ENCODE measurements at regions not wholly inside any gene's neighbourhood (a gene's known extent, or its start where the extent isn't known, plus 50 kb on each side); places are given as distances from the start of the nearest gene placed in this dataset.

DNA sequence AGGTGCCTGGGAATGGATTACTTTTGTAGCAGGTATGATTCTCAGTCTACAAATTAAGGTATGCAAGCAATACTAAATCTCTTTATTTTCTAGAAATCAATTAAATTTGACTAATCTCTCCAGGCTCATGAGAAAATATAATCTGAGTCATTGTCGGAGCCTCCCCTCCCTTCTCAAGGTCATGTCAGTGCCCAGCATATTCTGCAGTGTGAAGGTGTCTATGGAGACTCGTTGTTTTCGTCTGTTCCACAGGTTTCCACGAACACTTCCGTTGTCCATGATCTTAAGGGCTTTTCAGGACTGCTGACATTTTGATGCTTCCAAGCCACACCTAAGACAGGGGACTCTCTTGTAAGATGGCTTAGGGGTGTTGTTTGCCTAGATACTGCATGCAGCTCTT, 56.6 kb upstream of the SCOC start:
- no peak for DNase-seq

DNA sequence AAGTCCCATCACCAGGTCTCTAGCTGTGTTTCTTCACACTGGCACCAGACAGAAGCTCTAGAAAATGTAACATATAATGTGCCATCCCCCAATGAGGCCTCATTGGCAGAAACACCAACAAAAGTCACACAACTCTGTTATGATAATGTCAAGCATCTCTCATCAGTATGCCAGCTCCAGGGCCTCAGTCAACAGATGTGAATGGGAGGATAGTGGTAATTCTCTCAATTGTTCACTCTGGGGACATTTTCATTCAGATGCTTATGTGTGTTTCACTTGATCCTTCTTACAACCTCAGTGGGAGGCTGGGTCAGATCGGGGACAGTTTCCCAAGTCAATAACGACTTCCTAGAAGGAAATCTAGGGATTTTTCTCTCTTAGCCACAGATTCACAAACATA, 57.5 kb upstream of the SCOC start:
- DNase-seq, result no peak

- DNase-seq, result no peak
These were observed 58.0 kb upstream of the SCOC start for GRCh38 chr4:140315438-140315837.

GRCh38 chr4:140315019-140315418, 58.4 kb upstream of the SCOC start:
- DNase-seq, result no peak

DNA sequence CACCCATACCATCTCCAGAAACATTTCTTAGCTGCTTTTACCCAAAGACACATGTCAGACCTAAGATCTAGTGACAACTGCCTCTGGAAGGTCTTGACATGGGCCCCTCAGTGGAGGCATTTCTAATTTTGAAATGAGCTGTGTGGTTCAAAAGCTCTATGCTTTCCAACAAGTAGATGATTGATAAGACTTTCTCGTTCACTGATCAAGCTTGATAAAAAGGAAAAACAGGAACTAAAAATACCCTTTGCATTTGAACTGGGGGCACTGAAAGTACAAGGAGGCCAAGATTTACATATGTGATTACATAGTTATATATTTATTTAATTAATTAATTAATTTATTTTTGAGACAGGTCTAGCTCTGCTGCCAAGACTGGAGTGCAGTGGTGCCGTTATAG, 61.3 kb upstream of the SCOC start:
- DNase-seq, result no peak

GRCh38 chr4:140311257-140311835, 62.1 kb upstream of the SCOC start:
- DNase-seq, result no peak

DNA sequence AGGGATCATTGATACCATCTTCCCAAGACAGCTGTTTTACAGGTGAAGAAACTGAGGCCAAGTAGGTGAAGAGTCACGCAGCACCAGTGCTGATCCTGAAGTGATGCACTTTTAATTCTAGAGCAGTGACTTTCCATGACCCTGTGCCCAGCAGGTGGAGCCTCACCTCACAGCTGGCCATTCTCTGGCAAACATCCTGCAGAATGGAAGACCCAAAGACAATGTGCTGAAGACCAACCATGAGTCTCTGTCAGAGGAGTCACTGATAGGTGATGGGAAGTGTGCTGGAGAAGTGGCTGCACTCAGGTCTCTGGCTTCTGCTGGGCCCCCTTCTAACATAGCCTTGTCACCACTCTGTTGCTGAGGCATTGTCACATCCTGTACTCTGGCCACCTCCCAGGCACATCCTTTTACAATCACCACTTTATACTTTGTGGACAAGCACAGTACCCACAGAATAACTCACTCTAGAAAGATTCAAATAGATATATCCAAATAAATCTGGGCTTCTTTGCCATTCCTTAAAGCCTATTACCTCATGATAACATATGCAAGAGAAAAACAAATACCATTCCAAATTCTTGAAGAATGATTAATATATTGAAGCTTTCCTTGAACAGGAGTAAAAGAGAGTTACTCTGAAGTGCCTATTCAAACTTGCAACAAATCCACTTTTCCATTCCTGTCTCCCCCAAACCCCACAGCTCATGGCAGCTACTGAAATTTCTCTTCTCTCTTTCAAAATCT, 64.1 kb upstream of the SCOC start:
- no peak for DNase-seq

- DNase-seq, result no peak
These were observed 64.9 kb upstream of the SCOC start for GRCh38 chr4:140308366-140309123.

GRCh38 chr4:140305053-140305452, 68.4 kb upstream of the SCOC start:
- DNase-seq, result no peak

DNA sequence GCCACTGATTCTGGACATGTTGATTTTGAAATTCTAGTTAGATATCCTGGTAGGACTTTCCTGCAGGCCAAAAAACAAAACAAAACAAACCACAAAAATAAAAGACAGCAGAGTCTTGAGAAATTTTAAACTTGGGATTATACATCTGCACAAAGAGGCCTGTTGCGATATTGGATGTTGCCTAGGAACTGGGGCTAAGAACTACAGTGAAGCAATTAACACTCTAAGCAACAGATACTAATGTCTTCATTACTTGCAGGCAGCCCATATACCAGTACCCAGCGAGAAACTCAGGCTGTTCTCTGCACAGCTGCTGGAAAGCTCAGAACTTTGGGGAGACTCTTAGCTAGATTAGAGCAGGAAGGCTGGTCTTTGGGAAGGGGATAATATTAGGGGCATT, 69.1 kb upstream of the SCOC start:
- DNase-seq, result no peak

GRCh38 chr4:140302151-140302859, 71.1 kb upstream of the SCOC start:
- DNase-seq, result no peak

GRCh38 chr4:140300271-140300970, 73.0 kb upstream of the SCOC start:
- no peak for DNase-seq

DNA sequence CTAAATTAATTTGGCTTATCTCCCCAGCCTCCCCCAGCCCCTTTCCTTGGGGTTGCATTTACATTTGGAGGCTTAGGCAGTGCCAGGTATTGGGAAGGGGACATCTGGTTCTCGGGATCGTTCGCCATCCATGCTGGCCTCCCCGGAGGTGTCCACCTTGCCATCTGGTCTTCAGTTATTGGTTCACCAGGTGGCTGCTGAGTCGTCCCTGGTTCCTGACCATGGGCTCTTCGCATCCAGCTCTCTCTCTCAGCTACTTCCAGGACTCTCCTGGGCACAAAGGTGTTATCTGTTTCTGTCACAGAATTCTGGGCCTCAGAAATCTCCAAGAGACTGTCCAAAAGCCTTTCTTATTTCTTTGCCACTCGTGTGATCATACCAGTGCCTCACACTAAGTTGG, 75.4 kb upstream of the SCOC start:
- DNase-seq, result no peak

DNA sequence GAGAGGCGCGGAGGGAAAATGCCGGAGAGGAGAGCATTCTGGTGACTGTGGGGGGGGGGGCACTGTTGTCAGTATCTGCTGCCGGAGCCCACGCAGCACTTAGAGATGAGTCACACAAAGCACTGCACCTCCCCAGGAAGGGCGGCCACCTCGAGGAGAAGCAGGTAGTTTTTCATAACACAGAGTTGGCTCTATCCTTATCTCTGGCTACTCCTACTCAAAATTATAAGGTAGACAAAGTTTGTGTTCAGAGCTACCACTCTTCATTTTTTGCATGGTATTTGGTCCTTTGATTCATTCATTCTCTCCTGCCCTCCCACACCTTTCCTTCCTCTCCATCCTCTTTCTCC, 76.2 kb upstream of the SCOC start:
- no peak for DNase-seq

DNA sequence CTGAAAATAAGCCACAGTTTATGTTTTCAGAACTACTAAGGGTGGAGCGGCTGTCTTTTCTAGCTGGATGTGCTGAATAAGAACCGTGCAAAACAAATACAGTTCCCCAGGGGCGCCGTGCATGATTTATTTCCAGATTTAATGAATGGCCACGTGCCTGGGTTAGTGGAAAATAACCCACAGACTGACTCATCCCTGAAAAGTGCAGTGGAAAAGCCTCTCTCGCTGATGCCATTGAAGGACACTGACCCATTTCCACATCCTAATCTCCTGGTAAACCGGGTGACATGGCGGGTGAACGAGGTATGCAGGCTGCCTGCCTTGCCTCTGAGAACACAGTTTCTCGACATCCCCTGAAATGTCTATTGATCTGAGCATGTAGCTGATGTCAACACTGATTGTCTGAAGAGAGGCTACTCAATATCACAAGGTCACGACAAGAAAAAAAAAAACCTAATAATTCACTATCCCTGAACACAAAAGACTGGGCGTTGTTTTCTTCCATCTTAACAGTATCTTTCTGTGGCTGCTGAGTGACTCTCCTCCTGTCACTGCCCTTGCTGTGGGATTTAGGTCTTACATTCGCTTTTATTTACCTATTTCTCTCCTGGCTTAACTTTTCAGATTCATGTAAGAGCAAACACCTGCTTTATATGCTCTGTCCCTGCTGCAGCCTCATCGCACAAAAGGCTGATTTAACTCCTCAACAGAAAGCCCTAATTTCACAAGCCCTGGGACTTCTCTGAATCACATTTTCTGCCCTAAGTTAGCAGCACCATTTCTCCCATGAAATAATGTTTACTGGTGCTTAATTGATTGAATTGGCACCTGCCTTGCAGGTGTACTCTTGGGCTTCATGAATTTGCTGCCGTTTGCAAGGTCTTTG, 76.9 kb upstream of the SCOC start:
- no peak for DNase-seq

DNA sequence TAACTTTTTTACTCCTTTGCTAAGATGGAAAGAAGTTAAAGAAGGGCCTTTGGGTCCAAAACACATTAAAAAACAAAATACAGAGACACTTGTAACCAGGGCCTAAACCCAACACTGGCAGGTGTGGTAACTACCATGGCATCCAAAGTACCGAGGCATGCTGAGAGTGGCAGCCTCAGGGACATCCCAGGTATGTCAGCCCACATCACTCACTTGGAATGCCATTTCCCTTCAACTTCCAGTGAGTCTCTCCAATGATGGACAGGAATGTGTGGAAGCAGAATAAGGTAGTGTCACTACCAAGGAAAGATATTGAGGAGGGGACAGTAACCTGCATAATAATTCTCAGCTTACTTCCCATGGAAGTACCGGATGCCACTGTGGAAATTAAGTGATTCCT, 79.5 kb upstream of the SCOC start:
- no peak for DNase-seq

DNA sequence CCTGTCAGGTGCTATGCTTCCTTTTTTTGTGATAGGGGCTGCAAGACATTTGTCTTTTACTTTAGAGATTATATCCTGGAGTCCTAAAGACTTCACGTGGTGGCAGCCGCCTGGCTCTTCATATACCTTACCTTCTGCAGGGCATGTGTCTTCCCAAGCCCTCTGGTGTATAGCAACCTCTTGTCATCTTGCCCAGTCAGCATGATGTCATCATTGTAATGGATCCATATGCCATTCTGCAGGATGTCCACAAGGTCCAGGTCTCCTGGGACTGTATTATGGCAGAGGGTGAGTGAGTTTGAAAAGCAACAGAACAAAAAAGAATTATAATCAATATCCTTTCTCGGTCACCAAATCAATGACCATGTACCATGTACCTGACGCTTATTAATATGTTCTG, 82.2 kb upstream of the SCOC start:
- no peak for DNase-seq

DNA sequence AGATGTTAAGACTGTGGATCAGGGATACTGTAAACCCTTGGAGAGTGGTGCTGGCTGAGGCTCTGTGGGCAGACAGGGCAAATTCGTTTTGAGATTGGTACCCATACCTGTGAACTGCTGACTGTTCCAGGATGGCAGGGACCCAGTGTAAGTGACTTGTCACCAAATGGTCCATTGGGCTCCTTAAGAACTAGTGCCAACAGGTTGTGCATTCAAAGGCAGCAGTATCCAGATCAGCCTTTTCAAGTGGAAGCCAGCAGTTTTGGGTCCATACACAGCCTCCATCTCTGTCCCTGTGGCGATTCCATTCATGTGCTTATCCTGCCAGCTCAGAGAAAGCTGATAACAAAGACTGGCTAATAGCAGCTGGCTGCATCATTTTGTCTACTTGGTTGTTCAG, 84.0 kb upstream of the SCOC start:
- no peak for DNase-seq

GRCh38 chr4:140286456-140286855, 87.0 kb upstream of the SCOC start:
- DNase-seq, result no peak

DNA sequence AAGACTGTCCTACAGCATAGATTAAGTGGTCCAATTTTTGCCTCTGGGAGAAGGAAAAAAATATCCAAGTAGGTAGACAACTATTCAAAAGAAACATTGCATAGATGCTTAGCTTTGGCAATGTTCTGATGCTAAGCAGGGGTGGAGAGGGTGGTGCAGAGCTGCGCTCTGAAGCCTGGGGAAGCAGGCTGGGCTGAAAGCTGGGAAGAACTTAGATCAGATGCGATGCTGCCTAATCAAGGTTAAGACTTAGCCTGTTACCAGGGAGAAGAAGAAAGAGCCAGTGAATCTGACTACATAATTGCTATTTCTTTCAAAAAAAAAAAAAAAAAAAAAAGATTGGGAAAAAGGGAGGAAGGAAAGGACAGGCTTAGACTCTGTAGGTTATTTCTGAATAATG, 89.0 kb upstream of the SCOC start:
- DNase-seq, result no peak

DNA sequence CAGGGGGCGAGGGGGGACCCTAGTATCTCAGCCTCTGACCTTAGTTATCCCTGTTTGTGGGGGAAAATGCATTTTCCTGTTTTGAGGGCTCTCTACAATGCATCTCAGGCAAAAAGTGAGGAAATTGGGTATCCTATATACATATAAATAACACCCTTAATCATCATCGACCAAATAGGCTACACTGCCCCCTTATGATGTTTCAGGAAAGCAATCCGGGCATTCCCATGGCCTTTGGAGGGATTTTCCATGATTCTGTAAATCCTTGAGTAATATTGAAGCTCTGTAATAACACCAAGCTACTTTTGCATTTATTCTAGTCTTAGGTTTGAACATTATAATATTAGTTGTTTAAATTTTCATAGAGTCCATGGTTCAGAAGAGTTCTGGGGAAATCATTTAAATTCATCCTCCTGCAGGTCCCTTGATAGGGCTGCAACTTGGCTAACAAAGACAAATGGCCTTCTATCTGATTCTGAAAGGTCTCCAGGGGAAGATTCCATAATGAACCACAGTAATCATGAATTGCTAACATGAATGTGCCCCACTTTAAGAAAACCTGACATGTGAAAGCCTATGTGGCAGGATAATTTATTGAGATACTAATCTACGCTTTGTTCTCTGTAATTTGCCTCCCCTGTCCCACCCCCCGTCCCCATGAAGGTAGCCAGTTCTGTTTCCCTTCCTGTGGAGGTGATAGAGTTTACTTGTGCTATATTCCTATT, 91.5 kb upstream of the SCOC start:
- DNase-seq, result no peak
